Esophagus squamous epithelium (tissue), 4 donors: ENCODE measurements at regions not wholly inside any gene's neighbourhood (a gene's known extent, or its start where the extent isn't known, plus 50 kb on each side); places are given as distances from the start of the nearest gene placed in this dataset.

Source experiments
- CTCF ChIP-seq, 6 experiments: fragments of 450-650 bp in 4 of 6; fragments of 200-600 bp in 2 of 6; sonication (generic) in 2 of 6; IDR thresholded peaks; one replicate each; pipeline ENCODE4 v1.5.1; 2016 to 2019; ENCODE audit warnings: antibody characterized with exemption in 6 of 6, mild to moderate bottlenecking in 4 of 6, moderate library complexity in 4 of 6
- POLR2A ChIP-seq, 4 donors: fragments of 450-650 bp; IDR thresholded peaks; one replicate each; pipeline ENCODE4 v1.6.1; 2017; ENCODE audit warnings: antibody characterized with exemption in 4 of 4, mild to moderate bottlenecking in 4 of 4, moderate library complexity in 3 of 4

DNA sequence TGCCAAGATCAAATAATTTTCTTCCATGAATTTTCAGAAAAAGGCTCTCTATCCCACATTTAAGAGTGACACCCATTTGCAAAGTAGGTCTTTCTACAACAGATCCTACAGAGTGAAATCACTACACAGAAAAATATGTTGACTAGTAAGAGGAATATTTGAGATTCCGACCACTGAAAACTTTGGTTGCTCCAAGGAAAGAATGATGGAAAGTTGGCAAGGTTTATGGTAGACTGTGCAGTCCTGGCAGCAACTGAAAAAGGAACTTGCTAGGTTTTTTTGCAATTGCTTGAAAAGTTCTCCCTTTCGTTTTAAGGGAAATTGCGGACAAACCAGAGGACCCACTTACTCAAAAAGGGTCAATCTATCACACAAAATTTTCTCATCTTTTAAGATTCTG is 83.1 kb upstream of the TSPAN8 start:
- TF ChIP-seq CTCF (IDR thresholded peaks at IDR 0.05) (no peak), POLR2A (IDR thresholded peaks at IDR 0.05) (no peak)
